ENCODE measurements at regions not wholly inside any gene's neighbourhood (a gene's known extent, or its start where the extent isn't known, plus 50 kb on each side); places are given as distances from the start of the nearest gene placed in this dataset.
A peak's percentile ranks its signal among the peaks of the same experiment; 100 is the strongest.

DNA sequence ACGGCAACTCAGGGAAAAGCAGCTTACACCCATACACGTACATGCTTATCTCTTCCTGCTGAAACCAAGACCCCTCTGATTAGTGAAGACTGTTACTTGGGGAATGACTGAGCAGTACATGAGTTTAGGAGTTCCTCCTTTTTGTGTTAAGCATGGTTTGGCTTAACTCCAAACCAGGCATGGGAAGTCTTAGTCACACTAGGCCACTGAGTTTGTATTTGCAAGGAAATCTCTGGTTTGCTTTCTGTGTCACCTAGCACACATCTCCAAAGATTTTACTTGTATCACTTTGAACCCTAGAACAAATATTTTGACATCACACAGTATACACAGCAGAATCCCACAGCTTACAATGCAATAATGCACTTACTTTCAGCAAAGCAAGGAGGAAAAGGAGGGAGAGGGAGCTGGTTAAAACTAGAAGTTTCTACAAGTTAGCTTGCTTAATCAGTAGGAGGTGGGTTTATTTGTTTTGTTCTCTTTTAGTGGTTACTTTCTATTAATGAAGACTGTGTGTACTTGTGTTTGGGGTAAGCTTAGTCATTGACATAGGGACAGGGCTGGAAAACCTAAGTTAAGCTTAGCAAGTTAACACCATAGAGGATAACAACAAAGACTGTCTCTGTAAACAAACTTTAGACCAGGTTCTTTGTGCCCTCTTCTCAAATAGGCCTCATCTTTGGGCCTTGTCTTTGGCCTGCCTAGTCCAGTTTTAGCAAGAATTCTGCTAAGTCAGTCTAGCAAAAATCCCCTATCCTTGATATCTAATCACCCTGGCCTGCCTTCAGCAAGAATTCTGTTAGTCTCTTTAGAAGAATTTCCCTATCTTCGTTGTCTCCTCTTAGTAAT is 219.4 kb downstream of the MREG start (continued):
- TF ChIP-seq ZBTB1 (CRISPR knock-in tag; IDR thresholded peaks at IDR 0.05; ENCODE audit: borderline replicate concordance, low read depth) (no peak), NR2C1 (IDR thresholded peaks at IDR 0.05) (no peak), NR2C1 (tag; IDR thresholded peaks at IDR 0.05) (no peak; the same call in 1 of the 2 replicates), BRCA1 (IDR thresholded peaks at IDR 0.05) (no peak), BRCA1 (CRISPR knock-in tag; IDR thresholded peaks at IDR 0.05) (no peak), ZNF23 (CRISPR knock-in tag; IDR thresholded peaks at IDR 0.05) (no peak), FOXJ3 (CRISPR knock-in tag; IDR thresholded peaks at IDR 0.05) (no peak), FOXP1 (CRISPR knock-in tag; IDR thresholded peaks at IDR 0.05) (no peak), ZNF253 (CRISPR knock-in tag; conservative IDR thresholded peaks at IDR 0.05) (no peak), EGR1 (conservative IDR thresholded peaks at IDR 0.05) (no peak), TCF3 (CRISPR knock-in tag; IDR thresholded peaks at IDR 0.05) (peak; percentile 58), SP2 (IDR thresholded peaks at IDR 0.05; ENCODE audit: extremely low read depth, low read depth, low read length, poor library complexity, severe bottlenecking) (no peak), FOXA1 (IDR thresholded peaks at IDR 0.05; ENCODE audit: borderline replicate concordance) (no peak), ZNF174 (CRISPR knock-in tag; IDR thresholded peaks at IDR 0.05) (no peak), ETV6 (IDR thresholded peaks at IDR 0.05; ENCODE audit: borderline replicate concordance in 1 of 2, low read depth in 2 of 2, low read length in 1 of 2) (no peak), ETV6 (CRISPR knock-in tag; IDR thresholded peaks at IDR 0.05; ENCODE audit: borderline replicate concordance) (no peak)
- TF ChIP-seq, protein P1, sequence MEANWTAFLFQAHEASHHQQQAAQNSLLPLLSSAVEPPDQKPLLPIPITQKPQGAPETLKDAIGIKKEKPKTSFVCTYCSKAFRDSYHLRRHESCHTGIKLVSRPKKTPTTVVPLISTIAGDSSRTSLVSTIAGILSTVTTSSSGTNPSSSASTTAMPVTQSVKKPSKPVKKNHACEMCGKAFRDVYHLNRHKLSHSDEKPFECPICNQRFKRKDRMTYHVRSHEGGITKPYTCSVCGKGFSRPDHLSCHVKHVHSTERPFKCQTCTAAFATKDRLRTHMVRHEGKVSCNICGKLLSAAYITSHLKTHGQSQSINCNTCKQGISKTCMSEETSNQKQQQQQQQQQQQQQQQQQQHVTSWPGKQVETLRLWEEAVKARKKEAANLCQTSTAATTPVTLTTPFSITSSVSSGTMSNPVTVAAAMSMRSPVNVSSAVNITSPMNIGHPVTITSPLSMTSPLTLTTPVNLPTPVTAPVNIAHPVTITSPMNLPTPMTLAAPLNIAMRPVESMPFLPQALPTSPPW (CRISPR knock-in tag; IDR thresholded peaks at IDR 0.05), result peak; percentile 23; the same call in 1 of the 2 replicates
- TF ChIP-seq, protein P2, sequence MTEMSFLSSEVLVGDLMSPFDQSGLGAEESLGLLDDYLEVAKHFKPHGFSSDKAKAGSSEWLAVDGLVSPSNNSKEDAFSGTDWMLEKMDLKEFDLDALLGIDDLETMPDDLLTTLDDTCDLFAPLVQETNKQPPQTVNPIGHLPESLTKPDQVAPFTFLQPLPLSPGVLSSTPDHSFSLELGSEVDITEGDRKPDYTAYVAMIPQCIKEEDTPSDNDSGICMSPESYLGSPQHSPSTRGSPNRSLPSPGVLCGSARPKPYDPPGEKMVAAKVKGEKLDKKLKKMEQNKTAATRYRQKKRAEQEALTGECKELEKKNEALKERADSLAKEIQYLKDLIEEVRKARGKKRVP (CRISPR knock-in tag; IDR thresholded peaks at IDR 0.05), result no peak
- TF ChIP-seq, protein P3, sequence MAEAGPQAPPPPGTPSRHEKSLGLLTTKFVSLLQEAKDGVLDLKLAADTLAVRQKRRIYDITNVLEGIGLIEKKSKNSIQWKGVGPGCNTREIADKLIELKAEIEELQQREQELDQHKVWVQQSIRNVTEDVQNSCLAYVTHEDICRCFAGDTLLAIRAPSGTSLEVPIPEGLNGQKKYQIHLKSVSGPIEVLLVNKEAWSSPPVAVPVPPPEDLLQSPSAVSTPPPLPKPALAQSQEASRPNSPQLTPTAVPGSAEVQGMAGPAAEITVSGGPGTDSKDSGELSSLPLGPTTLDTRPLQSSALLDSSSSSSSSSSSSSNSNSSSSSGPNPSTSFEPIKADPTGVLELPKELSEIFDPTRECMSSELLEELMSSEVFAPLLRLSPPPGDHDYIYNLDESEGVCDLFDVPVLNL (CRISPR knock-in tag; IDR thresholded peaks at IDR 0.05; ENCODE audit: low read depth), result no peak
- TF ChIP-seq, protein P4, sequence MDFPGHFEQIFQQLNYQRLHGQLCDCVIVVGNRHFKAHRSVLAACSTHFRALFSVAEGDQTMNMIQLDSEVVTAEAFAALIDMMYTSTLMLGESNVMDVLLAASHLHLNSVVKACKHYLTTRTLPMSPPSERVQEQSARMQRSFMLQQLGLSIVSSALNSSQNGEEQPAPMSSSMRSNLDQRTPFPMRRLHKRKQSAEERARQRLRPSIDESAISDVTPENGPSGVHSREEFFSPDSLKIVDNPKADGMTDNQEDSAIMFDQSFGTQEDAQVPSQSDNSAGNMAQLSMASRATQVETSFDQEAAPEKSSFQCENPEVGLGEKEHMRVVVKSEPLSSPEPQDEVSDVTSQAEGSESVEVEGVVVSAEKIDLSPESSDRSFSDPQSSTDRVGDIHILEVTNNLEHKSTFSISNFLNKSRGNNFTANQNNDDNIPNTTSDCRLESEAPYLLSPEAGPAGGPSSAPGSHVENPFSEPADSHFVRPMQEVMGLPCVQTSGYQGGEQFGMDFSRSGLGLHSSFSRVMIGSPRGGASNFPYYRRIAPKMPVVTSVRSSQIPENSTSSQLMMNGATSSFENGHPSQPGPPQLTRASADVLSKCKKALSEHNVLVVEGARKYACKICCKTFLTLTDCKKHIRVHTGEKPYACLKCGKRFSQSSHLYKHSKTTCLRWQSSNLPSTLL (IDR thresholded peaks at IDR 0.05), result no peak
- TF ChIP-seq, protein P5, sequence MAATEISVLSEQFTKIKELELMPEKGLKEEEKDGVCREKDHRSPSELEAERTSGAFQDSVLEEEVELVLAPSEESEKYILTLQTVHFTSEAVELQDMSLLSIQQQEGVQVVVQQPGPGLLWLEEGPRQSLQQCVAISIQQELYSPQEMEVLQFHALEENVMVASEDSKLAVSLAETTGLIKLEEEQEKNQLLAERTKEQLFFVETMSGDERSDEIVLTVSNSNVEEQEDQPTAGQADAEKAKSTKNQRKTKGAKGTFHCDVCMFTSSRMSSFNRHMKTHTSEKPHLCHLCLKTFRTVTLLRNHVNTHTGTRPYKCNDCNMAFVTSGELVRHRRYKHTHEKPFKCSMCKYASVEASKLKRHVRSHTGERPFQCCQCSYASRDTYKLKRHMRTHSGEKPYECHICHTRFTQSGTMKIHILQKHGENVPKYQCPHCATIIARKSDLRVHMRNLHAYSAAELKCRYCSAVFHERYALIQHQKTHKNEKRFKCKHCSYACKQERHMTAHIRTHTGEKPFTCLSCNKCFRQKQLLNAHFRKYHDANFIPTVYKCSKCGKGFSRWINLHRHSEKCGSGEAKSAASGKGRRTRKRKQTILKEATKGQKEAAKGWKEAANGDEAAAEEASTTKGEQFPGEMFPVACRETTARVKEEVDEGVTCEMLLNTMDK (IDR thresholded peaks at IDR 0.05; ENCODE audit: borderline replicate concordance, insufficient read depth, low read depth, low read length, poor library complexity, severe bottlenecking), result no peak
